ENCODE measurements at regions not wholly inside any gene's neighbourhood (a gene's known extent, or its start where the extent isn't known, plus 50 kb on each side); places are given as distances from the start of the nearest gene placed in this dataset.

DNA sequence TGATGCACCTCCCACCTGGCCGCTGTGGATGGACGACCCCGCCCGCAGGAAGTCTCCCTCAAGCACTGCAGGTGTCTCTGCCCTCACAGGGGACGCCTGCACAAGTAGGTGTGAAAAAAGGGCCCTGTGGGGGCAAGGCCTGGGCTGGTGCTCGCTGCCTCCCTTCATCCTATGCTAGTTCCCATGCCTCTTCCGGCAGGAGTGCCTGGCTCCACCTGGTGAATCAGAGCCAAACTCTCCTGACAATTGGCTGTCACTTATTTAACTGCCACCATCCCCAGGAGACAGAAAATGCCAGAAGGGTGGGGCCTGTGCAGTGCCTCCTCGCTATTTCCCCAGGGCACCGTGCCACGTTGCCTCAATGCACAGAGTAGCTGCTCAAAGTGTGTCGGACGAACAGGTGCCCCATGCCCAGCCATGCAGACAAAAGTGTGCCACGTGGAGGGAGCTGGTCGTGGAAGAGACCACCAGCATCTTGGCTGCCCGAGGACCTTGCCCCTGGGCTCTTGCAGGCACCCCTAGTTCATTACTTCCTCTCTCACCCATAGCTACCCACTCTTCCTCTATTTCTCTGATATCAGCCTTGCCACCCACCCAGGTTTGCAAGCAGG lies 170.7 kb downstream of the SEC14L1 start:
- Mint-ChIP-seq H3K9me3 (no peaks in the 10 kb centered on the region), H3K4me3 (no peak overlapping the region), H3K27me3 (no peaks in the 10 kb centered on the region), H3K36me3 (ENCODE audit: low read depth) (no peaks in the 10 kb centered on the region), H3K4me1 (ENCODE audit: low read depth) (peaks cover 12% of the 10 kb centered on the region), H3K27ac (no peak overlapping the region)

- H3K9me3 Mint-ChIP-seq: no peaks in the 10 kb centered on the region
- H3K4me1 Mint-ChIP-seq (ENCODE audit: low read depth): peaks cover 12% of the 10 kb centered on the region
- H3K36me3 Mint-ChIP-seq (ENCODE audit: low read depth): no peaks in the 10 kb centered on the region
- no peak overlapping the region for H3K4me3 Mint-ChIP-seq
- H3K27ac Mint-ChIP-seq: no peak overlapping the region
- no peaks in the 10 kb centered on the region for H3K27me3 Mint-ChIP-seq
Measured at GRCh38 chr17:77312061-77312701, 171.4 kb downstream of the SEC14L1 start.

GRCh38 chr17:77312786-77313599 lies 172.2 kb downstream of the SEC14L1 start:
- no peaks in the 10 kb centered on the region for H3K9me3 Mint-ChIP-seq
- H3K4me1 Mint-ChIP-seq (ENCODE audit: low read depth): peaks cover 12% of the 10 kb centered on the region
- no peak overlapping the region for H3K27ac Mint-ChIP-seq
- no peaks in the 10 kb centered on the region for H3K27me3 Mint-ChIP-seq
- no peak overlapping the region for H3K4me3 Mint-ChIP-seq
- H3K36me3 Mint-ChIP-seq (ENCODE audit: low read depth): no peaks in the 10 kb centered on the region

DNA sequence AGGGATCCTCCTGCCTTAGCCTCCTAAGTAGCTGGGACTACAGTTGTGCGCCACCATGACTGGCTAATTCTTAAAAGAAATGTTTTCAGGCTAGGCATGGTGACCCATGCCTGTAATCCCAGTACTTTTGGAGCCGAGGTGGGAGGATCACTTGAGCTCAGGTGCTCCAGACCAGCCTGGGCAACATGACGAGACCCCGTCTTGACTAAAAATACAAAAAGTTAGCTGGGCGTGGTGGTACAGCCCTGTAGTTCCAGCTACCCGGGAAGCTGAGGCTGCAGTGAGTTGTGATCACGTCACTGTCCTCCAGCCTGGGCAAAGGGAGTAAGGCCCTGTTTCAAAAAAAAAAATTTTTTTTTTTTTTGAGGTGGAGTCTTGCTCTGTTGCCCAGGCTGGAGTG lies 173.1 kb downstream of the SEC14L1 start:
- H3K36me3 Mint-ChIP-seq (ENCODE audit: low read depth): no peaks in the 10 kb centered on the region
- H3K9me3 Mint-ChIP-seq: no peaks in the 10 kb centered on the region
- peaks cover 16% of the 10 kb centered on the region for H3K4me1 Mint-ChIP-seq (ENCODE audit: low read depth)
- H3K27ac Mint-ChIP-seq: no peak overlapping the region
- H3K27me3 Mint-ChIP-seq: no peaks in the 10 kb centered on the region
- H3K4me3 Mint-ChIP-seq: no peak overlapping the region

DNA sequence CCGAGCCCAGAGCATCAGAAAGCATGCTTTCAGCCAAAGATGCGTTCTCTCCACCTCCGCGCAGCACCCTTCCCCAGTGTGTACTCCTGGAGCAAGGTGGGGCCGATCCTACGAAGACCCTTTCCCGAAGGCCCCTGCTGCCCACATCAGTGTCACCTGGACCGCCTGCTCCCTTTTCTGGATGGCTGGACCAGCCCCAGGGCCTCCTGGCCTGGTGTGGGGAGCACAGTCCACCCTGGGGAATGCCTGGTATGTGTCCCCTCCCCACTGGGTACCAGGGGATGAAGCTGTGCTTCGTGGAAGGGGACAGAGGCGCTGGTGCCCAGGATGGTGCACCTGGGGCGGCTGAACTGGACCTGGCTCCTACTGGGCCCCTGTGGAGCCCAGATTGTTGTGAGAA lies 173.8 kb downstream of the SEC14L1 start:
- no peaks in the 10 kb centered on the region for H3K9me3 Mint-ChIP-seq
- H3K4me3 Mint-ChIP-seq: no peak overlapping the region
- H3K27ac Mint-ChIP-seq: no peak overlapping the region
- H3K4me1 Mint-ChIP-seq (ENCODE audit: low read depth): peaks cover 24% of the 10 kb centered on the region
- no peaks in the 10 kb centered on the region for H3K36me3 Mint-ChIP-seq (ENCODE audit: low read depth)
- no peaks in the 10 kb centered on the region for H3K27me3 Mint-ChIP-seq

- peaks cover 28% of the 10 kb centered on the region for H3K4me1 Mint-ChIP-seq (ENCODE audit: low read depth)
- H3K9me3 Mint-ChIP-seq: no peaks in the 10 kb centered on the region
- H3K4me3 Mint-ChIP-seq: no peak overlapping the region
- no peaks in the 10 kb centered on the region for H3K36me3 Mint-ChIP-seq (ENCODE audit: low read depth)
- no peak overlapping the region for H3K27ac Mint-ChIP-seq
- no peaks in the 10 kb centered on the region for H3K27me3 Mint-ChIP-seq
Measured at GRCh38 chr17:77315010-77315409, 174.2 kb downstream of the SEC14L1 start.

DNA sequence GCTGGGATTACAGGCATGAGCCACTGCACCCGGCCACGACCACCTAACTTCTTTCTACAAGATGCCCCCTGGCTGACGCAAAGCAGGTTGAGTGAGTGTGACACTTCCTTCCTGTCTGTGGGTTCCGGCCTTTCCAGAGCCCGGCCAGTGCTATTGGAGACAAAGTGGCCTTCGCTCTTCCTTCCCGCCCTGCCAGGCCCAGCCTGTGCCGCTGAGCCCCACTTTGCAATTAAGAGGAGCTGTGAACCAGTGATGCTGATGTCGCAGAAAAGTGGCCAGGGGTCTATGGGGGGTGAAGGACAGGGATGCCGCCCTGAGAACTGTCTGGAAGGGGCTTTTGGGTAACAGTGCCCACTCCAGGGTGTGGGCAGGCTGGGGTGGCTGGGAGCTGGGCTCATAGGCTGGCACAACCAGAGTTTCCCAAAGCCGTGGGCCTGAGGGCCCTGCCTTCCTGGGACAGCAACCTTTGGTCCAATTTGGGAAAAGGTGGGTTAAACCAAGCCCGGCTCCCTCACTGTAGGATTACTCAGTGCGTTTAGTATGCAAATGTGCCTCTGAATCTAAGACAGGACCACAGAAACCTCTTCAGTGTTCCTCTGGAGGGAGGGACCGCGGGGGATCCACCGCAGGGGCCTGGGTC lies 174.9 kb downstream of the SEC14L1 start:
- H3K4me1 Mint-ChIP-seq (ENCODE audit: low read depth): peaks cover 34% of the 10 kb centered on the region
- no peak overlapping the region for H3K27ac Mint-ChIP-seq
- H3K4me3 Mint-ChIP-seq: no peak overlapping the region
- H3K27me3 Mint-ChIP-seq: no peaks in the 10 kb centered on the region
- H3K36me3 Mint-ChIP-seq (ENCODE audit: low read depth): no peaks in the 10 kb centered on the region
- no peaks in the 10 kb centered on the region for H3K9me3 Mint-ChIP-seq

DNA sequence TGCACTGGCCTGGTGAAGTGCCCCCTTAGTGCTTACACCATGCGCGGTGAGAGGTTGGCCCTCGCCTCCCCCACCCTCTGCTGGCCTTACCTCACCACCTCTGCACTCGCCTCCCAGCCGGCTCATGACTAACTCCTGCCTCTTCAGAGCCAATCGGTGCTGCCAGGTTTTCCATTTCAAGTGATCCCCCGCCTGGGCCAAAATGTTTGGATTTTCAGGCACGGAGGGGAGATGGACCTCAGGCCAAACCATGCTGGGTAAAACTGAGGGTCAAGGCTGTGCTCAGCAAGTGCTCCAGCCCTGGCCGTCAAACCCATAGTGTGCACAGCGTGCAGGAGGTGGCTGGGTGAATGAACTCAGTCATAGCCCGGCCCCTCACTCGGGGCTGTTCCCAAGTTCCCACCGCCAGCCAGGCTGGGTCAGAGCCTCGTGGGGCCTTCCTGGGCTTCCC lies 175.4 kb downstream of the SEC14L1 start:
- Mint-ChIP-seq H3K27ac (peak overlapping the region; percentile 36), H3K36me3 (ENCODE audit: low read depth) (no peaks in the 10 kb centered on the region), H3K4me3 (no peak overlapping the region), H3K9me3 (no peaks in the 10 kb centered on the region), H3K27me3 (no peaks in the 10 kb centered on the region), H3K4me1 (ENCODE audit: low read depth) (peaks cover 34% of the 10 kb centered on the region)

GRCh38 chr17:77316651-77317050 lies 175.9 kb downstream of the SEC14L1 start:
- Mint-ChIP-seq H3K9me3 (no peaks in the 10 kb centered on the region), H3K36me3 (ENCODE audit: low read depth) (no peaks in the 10 kb centered on the region), H3K4me3 (no peak overlapping the region), H3K27ac (no peak overlapping the region), H3K4me1 (ENCODE audit: low read depth) (peaks cover 33% of the 10 kb centered on the region), H3K27me3 (no peaks in the 10 kb centered on the region)

GRCh38 chr17:77317091-77317750 lies 176.5 kb downstream of the SEC14L1 start:
- no peak overlapping the region for H3K27ac Mint-ChIP-seq
- no peaks in the 10 kb centered on the region for H3K9me3 Mint-ChIP-seq
- no peaks in the 10 kb centered on the region for H3K36me3 Mint-ChIP-seq (ENCODE audit: low read depth)
- peaks cover 29% of the 10 kb centered on the region for H3K4me1 Mint-ChIP-seq (ENCODE audit: low read depth)
- H3K27me3 Mint-ChIP-seq: no peaks in the 10 kb centered on the region
- H3K4me3 Mint-ChIP-seq: no peak overlapping the region

DNA sequence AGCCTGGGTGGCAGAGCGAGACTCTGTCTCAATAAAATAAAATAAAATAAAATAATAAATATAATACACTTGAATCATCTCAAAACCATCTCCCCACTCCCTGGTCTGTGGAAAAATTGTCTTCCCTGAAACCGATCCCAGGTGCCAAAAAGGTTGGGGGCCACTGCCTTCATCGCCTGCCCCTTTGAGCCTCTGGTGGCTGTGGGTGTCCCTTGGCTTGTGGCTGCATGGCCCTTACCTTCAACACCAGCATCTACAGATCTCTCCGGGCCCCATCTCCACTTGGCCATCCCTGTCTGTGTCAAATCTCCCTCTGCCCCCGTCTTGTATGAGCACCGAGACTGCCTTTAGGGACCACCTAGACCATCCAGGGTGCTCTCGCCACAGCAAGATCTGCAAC lies 177.3 kb downstream of the SEC14L1 start:
- peaks cover 35% of the 10 kb centered on the region for H3K4me1 Mint-ChIP-seq (ENCODE audit: low read depth)
- H3K36me3 Mint-ChIP-seq (ENCODE audit: low read depth): no peaks in the 10 kb centered on the region
- no peaks in the 10 kb centered on the region for H3K27me3 Mint-ChIP-seq
- no peaks in the 10 kb centered on the region for H3K9me3 Mint-ChIP-seq
- H3K27ac Mint-ChIP-seq: no peak overlapping the region
- no peak overlapping the region for H3K4me3 Mint-ChIP-seq

- no peaks in the 10 kb centered on the region for H3K36me3 Mint-ChIP-seq (ENCODE audit: low read depth)
- no peaks in the 10 kb centered on the region for H3K9me3 Mint-ChIP-seq
- H3K27ac Mint-ChIP-seq: peak overlapping the region; percentile 92
- H3K4me1 Mint-ChIP-seq (ENCODE audit: low read depth): peaks cover 40% of the 10 kb centered on the region
- peak overlapping the region; percentile 85 for H3K4me3 Mint-ChIP-seq
- no peaks in the 10 kb centered on the region for H3K27me3 Mint-ChIP-seq
Measured at GRCh38 chr17:77318491-77319210, 177.9 kb downstream of the SEC14L1 start.

DNA sequence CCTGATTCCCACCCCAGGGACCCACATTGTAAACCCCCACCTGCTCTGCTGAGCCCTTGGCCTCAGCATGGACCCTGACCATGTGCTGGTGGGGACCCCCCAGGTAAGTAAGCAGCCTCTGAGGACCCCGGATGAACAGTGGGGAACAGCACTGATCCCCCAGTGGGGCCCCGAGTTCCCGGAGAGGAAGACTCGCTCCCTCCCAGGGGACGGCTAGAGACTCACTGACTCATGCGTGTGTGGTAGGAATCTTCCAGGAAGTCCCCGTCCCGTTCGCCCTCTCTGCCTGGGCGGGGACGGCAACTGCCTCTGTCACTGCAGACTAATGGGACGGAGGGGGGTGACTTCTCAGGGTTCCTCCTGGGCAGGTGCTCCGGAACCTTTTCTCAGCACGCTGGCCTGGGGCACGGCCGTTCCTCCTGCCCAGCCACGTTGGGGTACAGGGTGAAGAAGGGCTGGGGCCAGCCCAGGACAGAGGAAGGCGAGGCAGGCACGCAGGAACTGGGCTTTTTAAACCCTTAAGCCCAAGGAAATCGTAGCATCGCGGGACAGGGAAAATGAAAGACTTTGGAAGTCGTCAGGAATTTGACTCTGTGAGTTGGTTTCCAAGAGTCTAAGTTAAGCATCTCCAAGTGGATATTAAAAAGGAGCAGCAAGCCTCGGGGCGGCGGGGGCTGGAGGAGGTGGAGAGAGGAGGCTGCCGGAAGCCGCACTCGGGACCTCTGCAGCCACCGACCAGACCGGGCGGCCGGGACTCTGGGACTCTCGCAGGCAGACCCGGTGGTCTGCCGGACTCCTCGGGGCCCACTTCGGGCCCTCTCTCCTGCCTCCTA lies 178.7 kb downstream of the SEC14L1 start:
- Mint-ChIP-seq H3K9me3 (no peaks in the 10 kb centered on the region), H3K27ac (peak overlapping the region; percentile 92), H3K36me3 (ENCODE audit: low read depth) (no peaks in the 10 kb centered on the region), H3K4me3 (peak overlapping the region; percentile 85), H3K4me1 (ENCODE audit: low read depth) (peaks cover 48% of the 10 kb centered on the region), H3K27me3 (no peaks in the 10 kb centered on the region)

Data from stimulated activated naive CD8-positive, alpha-beta T cell treated with anti-CD3 and anti-CD28 coated beads, Interleukin-15, Interleukin-2, amounts not matched to agents 100 ng/mL and 50 ng/mL, for 24 hours (primary cell).